Liver (tissue), 3 donors: ENCODE measurements at regions not wholly inside any gene's neighbourhood (a gene's known extent, or its start where the extent isn't known, plus 50 kb on each side); places are given as distances from the start of the nearest gene placed in this dataset.

Experiments
- ATF3 ChIP-seq: IDR thresholded peaks from 2 replicates; pipeline ENCODE4 v1.6.1; 2016; ENCODE audit warnings: antibody characterized with exemption
- TF ChIP-seq, protein P1 (sequence below): fragments of 150-350 bp; IDR thresholded peaks from 2 replicates; pipeline ENCODE4 v1.5.1; 2017; ENCODE audit warnings: improper control_type of control experiment, low read depth, low read length; ENCODE audit not compliant: missing input control
- donor health status: healthy.
- donor health status: healthy.

- TF ChIP-seq, protein P1, sequence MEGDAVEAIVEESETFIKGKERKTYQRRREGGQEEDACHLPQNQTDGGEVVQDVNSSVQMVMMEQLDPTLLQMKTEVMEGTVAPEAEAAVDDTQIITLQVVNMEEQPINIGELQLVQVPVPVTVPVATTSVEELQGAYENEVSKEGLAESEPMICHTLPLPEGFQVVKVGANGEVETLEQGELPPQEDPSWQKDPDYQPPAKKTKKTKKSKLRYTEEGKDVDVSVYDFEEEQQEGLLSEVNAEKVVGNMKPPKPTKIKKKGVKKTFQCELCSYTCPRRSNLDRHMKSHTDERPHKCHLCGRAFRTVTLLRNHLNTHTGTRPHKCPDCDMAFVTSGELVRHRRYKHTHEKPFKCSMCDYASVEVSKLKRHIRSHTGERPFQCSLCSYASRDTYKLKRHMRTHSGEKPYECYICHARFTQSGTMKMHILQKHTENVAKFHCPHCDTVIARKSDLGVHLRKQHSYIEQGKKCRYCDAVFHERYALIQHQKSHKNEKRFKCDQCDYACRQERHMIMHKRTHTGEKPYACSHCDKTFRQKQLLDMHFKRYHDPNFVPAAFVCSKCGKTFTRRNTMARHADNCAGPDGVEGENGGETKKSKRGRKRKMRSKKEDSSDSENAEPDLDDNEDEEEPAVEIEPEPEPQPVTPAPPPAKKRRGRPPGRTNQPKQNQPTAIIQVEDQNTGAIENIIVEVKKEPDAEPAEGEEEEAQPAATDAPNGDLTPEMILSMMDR: no peak
- no peak for TF ChIP-seq ATF3
These were observed 75.7 kb upstream of the THUMPD2 start for GRCh38 chr2:39854771-39855170.
